Erythroblast (primary cell): ENCODE measurements at regions not wholly inside any gene's neighbourhood (a gene's known extent, or its start where the extent isn't known, plus 50 kb on each side); places are given as distances from the start of the nearest gene placed in this dataset.

ENCODE experiments used
- GATA1 ChIP-seq: IDR thresholded peaks from 2 replicates; pipeline ENCODE4 v1.6.1; 2011; ENCODE audit warnings: low read depth, mild to moderate bottlenecking, control low read depth, low read length, moderate library complexity
- POLR2A ChIP-seq: IDR thresholded peaks from 2 replicates; pipeline ENCODE4 v1.6.1; 2011; ENCODE audit warnings: mild to moderate bottlenecking, low read length

GRCh38 chr6:142605922-142606485 lies 304.2 kb downstream of the ADGRG6 start:
- TF ChIP-seq POLR2A (no peak), GATA1 (no peak)
